KBM-7 (cell line): ENCODE measurements at regions not wholly inside any gene's neighbourhood (a gene's known extent, or its start where the extent isn't known, plus 50 kb on each side); places are given as distances from the start of the nearest gene placed in this dataset.
A peak's percentile ranks its signal among the peaks of the same experiment; 100 is the strongest.
"Not testable (repeated sequence)": the region's sequence is repeated elsewhere in the genome, so short reads cannot be mapped to it uniquely, and the experiment has no call there.

Source experiments
- DNase-seq: peaks from one replicate; pipeline ENCODE4 v3.0.0-alpha.2; 2015
- in situ Hi-C: fragments of 300-500 bp; cut with MboI; formaldehyde crosslinking; loops from 2 replicates; pipeline ENCODE4 v1.14.3; 2020; ENCODE audit warnings: low sequenced_read_pairs, low pct_unique_long_range_greater_than_20kb, mixed read lengths

GRCh38 chr5:67770431-67771025 is 445.0 kb upstream of the PIK3R1 start:
- in situ Hi-C loops: no loop called here
- DNase-seq: peak; percentile 79

DNA sequence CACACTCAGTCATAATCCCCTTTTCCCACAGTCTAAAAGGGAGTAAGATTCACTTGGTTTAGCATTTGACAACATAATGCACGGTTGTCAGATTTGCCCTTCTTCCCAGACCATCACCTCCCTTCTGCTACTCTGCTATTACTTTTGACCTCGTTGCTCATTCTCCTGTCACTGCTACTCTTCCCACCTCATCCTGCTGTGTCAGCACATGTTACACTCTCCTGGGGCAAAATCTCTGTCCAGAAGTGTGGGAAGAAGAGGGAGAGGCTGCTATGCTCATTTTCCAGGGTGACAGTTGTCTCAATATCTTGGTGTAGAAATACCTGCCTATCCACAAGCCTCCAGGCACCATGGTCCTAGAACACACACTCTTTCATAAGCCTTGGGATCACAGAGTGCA is 449.9 kb upstream of the PIK3R1 start:
- in situ Hi-C loops: no loop called here
- DNase-seq: no peak

DNA sequence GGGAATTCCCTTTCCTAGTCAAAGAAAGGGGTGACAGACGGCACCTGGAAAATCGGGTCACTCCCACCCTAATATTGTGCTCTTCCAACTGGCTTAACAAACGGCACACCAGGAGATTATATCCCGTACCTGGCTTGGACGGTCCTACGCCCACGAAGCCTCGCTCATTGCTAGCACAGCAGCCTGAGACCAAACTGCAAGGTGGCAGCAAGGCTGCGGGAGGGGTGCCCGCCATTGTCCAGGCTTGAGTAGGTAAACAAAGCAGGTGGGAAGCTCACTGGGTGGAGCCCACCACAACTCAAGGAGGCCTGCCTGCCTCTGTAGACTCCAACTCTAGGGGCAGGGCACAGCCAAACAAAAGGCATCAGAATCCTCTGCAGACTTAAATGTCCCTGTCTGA is 457.8 kb upstream of the PIK3R1 start:
- DNase-seq, in situ Hi-C loops: not testable (repeated sequence)

- in situ Hi-C loops: no loop called here
Measured at GRCh38 chr5:67752357-67752708, 463.2 kb upstream of the PIK3R1 start.

GRCh38 chr5:67748165-67748690 is 467.3 kb upstream of the PIK3R1 start:
- DNase-seq: peak; percentile 3
- in situ Hi-C loops: no loop called here

More at GRCh38 chr5:67752357-67752708, 463.2 kb upstream of the PIK3R1 start:
- no peak for DNase-seq

- in situ Hi-C loops: no loop called here
Measured at GRCh38 chr5:67747096-67747495, 468.5 kb upstream of the PIK3R1 start.

DNA sequence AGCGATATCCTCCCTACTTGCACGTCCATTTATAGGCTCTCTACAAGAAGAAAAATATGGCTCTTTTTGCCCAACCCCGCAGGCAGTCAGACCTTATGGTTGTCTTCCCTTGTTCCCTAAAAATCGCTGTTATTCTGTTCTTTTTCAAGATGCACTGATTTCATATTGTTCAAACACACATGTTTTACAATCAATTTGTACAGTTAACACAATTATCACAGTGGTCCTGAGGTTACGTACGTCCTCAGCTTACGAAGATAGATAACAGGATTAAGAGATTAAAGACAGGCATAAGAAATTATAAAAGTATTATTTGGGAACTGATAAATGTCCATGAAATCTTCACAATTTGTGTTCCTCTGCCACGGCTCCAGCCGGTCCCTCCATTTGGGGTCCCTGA is 468.9 kb upstream of the PIK3R1 start:
- DNase-seq, in situ Hi-C loops: not testable (repeated sequence)

More at GRCh38 chr5:67747096-67747495, 468.5 kb upstream of the PIK3R1 start:
- DNase-seq: no peak

GRCh38 chr5:67746103-67746502 is 469.5 kb upstream of the PIK3R1 start:
- DNase-seq: no peak
- in situ Hi-C loops: no loop called here

GRCh38 chr5:67732921-67733320 is 482.6 kb upstream of the PIK3R1 start:
- in situ Hi-C loops: no loop called here
- DNase-seq: no peak

DNA sequence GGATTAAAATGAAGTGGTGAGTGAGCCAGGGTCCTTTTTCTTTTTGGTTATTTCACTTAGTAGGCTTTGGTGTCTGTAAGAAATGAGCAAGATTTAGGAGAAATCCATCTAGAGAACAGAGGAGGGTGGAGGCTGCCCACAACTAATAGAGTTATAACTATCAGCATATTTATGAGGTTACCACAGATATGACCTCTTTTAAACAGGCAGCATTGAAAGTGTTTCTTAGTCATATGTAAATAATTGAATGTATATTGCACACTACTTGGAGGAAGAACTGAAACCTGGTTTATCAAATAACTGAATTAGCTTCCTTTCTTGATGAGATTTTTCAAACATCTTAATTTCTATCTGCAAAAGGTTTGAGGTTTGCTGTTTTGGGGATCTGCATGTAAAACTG is 483.1 kb upstream of the PIK3R1 start:
- in situ Hi-C loops: no loop called here
- no peak for DNase-seq

DNA sequence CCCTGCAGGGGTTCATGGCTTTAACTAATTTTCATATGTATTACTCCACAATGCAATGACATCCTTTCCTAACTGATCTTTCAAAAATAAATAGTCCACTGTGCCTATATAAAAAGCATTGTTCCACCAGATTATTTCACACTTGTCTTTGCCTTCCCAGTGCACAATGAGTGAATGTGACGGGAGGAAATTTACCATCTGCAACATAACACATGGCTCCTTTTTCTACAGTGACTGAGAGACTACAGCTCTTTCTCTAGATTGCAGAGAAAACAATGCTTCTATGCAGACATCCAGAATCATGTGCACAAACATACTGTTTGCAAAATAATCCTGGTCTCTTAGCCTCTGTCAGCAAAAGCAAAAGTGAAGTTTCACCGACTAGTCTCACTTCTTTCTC is 483.7 kb upstream of the PIK3R1 start:
- no peak for DNase-seq
- in situ Hi-C loops: no loop called here

- DNase-seq: no peak
- in situ Hi-C loops: no loop called here
Measured at GRCh38 chr5:67730917-67731474, 484.6 kb upstream of the PIK3R1 start.

DNA sequence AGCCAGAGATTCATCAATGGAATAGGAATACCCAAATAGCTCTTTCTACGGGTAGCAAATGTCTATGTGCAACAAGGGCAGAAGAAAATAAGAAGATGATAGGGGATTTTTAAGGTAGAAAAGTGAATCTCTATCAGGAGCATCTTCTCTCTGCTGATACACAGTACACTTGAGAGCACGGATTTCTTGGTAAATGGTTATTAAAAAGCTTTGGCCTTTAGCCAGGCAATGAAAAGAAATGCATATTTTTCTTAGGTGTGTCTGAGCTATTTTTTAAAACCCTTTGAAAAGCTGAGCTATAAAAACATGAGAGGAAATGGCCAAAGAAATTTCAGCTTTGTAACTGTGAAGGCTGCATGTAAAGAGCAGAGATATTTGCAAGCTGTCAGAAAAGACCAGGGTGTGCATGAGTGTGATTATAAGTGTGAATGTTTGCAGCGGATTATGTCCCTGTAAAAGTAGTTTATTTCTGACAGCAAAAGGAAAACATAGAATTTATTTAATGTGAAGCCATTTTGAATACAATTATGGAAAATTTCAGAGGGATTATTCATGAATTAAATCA is 487.1 kb upstream of the PIK3R1 start:
- in situ Hi-C loops: no loop called here
- DNase-seq: no peak

DNA sequence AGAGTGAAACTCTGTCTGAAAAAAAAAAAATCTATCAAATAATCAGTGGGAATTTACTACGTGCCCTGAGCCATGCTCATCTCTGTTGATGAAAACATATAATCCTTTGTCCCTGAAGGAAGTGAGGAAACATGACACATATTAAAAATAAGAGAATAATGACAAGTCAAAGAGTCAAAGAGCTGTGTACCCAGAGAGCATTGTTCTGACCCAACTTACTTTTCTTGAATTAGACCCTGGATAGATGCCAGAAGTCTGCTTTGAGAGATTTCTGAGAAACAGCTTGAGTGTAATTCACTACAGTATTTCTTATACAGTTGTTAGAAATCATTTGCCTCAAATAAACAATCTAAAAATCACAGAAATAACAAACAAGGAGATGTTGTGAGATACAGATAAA is 490.0 kb upstream of the PIK3R1 start:
- DNase-seq: no peak
- in situ Hi-C loops: no loop called here

DNA sequence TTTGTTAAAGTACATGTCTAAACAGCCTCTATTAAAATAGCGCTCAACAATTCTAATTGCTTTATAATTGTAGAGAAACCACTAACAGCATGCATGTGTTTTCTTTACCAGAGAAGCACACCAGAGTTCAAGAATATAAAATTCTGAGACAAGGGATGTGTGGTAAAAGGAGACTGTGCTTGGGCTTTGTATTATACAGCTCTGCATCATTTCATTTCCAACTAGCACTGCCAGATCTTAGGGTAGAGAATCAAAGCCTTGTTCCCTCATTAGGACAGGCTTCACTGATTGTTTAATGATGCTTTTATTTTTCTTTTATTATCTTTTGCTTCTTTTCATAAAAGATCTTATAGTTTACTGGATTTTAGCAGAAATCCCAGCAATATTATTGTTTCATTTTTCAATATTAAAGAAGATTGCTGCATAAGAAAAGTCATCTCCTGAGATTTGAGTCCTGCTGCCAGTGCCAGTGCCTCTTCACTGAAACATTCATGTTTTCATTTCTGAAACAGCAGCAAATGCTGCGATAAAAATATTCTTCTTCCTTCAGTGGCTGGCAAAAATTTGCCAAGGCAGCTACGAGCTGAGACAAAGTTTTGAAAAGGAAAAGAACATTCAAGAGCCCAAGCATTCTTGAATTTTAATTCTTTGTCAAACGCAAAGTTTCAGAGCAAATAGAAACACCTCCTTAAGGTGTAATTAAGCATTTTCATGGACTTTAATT is 491.0 kb upstream of the PIK3R1 start:
- in situ Hi-C loops: no loop called here
- no peak for DNase-seq

DNA sequence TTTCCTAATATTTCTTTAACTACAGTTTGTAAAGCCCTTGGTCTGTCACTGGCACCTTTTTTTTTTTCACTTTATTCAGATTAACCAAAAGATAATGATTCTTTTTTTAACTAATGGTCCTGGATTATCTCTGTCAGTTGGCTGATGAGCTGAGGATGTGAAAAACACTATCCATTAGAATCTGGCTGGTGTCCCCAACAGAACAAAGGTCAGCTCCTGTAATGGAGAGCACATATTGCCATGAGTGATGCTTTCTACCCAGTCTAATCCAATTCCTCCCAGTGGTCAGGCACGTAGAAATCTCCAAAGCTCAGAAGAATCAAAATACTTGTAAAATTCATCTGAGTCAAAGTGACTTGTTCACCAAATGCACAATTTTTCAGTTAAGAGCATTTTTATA is 491.7 kb upstream of the PIK3R1 start:
- in situ Hi-C loops: no loop called here
- no peak for DNase-seq

GRCh38 chr5:67722582-67722981 is 493.0 kb upstream of the PIK3R1 start:
- in situ Hi-C loops, DNase-seq: not testable (repeated sequence)

GRCh38 chr5:67720162-67720772 is 495.3 kb upstream of the PIK3R1 start:
- in situ Hi-C loops: no loop called here
- DNase-seq: no peak

DNA sequence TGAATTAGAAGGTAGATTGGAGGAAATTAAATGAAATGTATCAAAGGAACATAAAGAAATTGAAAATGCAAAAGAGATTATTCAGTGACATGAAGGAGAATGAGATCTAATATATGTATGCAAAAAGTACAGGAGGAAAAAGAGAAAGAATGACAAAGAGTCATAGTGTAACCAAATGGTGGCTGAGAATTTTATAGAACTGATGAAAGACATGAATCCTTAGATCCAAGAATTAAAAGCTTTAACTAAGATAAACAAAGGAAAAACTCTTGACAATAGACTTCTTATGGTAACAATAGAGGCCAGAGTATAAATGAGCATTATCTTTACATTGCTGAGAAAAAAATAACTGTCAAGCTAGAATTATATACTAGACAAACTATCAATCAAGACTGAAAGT is 505.4 kb upstream of the CD180 start:
- in situ Hi-C loops: no loop called here
- DNase-seq: no peak

DNA sequence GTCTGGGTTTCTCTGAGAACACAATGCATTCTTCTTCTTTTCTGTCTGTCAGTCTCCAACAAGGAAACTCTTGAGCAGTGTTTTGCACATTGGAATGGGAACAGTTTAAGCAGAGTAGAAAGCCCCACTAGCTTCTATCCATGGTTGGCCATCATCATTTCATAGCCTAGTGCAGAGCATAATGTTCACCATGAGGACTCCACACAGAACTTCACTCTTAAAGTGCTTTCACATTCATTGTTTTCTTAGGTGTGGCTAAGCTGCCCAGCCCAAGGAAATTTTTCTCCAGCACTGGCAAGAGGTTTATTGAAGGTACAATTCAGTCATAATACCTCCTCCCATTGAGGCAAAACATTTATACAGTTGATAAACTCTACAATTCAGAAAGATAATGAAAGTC is 503.0 kb upstream of the CD180 start:
- no peak for DNase-seq
- in situ Hi-C loops: no loop called here
